ENCODE measurements at regions not wholly inside any gene's neighbourhood (a gene's known extent, or its start where the extent isn't known, plus 50 kb on each side); places are given as distances from the start of the nearest gene placed in this dataset.

DNA sequence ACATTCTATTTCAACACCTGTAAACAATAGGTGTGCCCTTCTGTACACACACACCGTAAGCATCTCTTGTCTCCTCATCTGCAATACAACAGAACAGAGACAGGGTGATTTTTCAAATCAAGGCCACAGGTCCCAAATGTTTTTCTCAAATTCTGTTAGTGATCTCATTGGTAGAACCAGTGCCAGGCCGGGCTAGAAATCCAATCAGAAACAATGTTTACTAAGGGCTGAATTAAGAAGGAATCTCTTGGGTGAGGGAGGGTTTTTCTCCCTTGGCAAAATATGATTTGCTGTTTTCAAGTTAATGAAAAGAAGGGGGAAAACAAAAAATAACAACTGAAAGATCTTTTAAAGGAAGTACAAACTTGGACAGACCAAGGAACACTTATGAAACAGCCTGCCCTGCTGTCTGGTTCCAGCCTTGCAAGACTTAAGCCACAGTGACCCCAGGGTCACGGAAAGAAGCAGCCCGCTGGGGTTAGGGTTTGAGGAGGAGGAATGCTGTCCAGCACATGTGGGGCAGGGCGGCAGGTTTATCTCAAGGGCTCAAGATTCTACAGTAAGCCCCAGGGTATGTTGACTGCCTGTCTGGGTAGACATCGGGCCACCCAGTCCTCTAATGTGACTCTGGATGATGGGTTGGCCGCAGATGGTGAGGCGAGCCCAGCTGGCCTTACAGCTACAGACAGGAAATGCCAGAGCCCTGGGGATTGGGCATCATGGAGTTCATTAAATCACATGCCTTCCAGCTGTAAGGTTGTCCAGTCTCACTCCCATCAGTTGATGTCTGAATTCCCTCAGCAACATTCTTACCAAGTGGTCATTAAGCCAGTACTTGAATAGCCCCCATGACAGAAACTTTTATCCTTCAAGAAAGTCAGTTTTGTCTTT lies 73.3 kb upstream of the SLC44A3 start:
- TF ChIP-seq, protein P1, sequence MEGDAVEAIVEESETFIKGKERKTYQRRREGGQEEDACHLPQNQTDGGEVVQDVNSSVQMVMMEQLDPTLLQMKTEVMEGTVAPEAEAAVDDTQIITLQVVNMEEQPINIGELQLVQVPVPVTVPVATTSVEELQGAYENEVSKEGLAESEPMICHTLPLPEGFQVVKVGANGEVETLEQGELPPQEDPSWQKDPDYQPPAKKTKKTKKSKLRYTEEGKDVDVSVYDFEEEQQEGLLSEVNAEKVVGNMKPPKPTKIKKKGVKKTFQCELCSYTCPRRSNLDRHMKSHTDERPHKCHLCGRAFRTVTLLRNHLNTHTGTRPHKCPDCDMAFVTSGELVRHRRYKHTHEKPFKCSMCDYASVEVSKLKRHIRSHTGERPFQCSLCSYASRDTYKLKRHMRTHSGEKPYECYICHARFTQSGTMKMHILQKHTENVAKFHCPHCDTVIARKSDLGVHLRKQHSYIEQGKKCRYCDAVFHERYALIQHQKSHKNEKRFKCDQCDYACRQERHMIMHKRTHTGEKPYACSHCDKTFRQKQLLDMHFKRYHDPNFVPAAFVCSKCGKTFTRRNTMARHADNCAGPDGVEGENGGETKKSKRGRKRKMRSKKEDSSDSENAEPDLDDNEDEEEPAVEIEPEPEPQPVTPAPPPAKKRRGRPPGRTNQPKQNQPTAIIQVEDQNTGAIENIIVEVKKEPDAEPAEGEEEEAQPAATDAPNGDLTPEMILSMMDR (IDR thresholded peaks at IDR 0.05), result no peak
- no peak for TF ChIP-seq POLR2A (IDR thresholded peaks at IDR 0.05)
- Histone ChIP-seq H3K27me3 (no peaks in the 10 kb centered on the region), H3K9me3 (no peaks in the 10 kb centered on the region), H3K4me3 (no peak overlapping the region), H3K36me3 (ENCODE audit: low read depth, missing control alignments) (no peaks in the 10 kb centered on the region), H3K4me1 (peaks cover 3% of the 10 kb centered on the region), H3K27ac (peak overlapping the region; percentile 42 to 71)
- WGBS, 2 donors, result 55 to 61% methylated on average over 7 to 8 of the region's 8 CpGs
- intact Hi-C loops (cut with DNase I; ENCODE audit: low total_unique reads), result no loop called here
- DNase-seq, result peak; percentile 55

- DNase-seq, result no peak
- Histone ChIP-seq H3K4me3 (no peak overlapping the region), H3K36me3 (ENCODE audit: low read depth, missing control alignments) (no peaks in the 10 kb centered on the region), H3K4me1 (peaks cover 3% of the 10 kb centered on the region), H3K9me3 (no peaks in the 10 kb centered on the region), H3K27ac (no peak overlapping the region), H3K27me3 (no peaks in the 10 kb centered on the region)
- TF ChIP-seq, protein P1 (IDR thresholded peaks at IDR 0.05), result no peak
- no peak for TF ChIP-seq POLR2A (IDR thresholded peaks at IDR 0.05)
- intact Hi-C loops (cut with DNase I; ENCODE audit: low total_unique reads), result no loop called here
Observed at GRCh38 chr1:94745742-94746141, 74.4 kb upstream of the SLC44A3 start.

- intact Hi-C loops (cut with DNase I; ENCODE audit: low total_unique reads), result no loop called here
- Histone ChIP-seq H3K27ac (peak overlapping the region; percentile 3 to 78), H3K36me3 (ENCODE audit: low read depth, missing control alignments) (no peaks in the 10 kb centered on the region), H3K4me1 (peaks cover 3% of the 10 kb centered on the region), H3K27me3 (no peaks in the 10 kb centered on the region), H3K9me3 (no peaks in the 10 kb centered on the region), H3K4me3 (no peak overlapping the region)
- peak; percentile 27 for DNase-seq
- WGBS, 2 donors, result 31% methylated on average over 1 of the region's 1 CpG
- no peak for TF ChIP-seq POLR2A (IDR thresholded peaks at IDR 0.05)
- TF ChIP-seq, protein P1 (IDR thresholded peaks at IDR 0.05), result no peak
Observed at GRCh38 chr1:94743862-94744261, 76.3 kb upstream of the SLC44A3 start.

DNA sequence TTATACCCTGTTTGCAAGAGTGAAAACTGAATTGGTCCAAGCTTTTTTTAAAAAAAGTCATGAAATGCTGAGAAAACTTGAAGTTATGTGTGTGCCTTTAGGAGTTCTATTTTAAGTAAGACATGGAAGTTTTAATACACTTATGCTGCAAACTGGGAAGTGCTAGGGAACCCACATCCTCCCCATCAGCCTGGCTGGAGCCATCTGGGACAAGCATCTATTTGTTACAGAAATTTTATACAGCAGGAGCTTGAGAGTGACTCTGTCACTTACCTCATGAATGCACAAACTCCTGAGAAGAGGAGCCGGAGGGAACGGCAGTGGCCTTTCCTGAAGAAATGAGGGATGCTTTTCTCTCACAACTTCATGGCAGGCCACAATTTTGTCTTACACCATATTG lies 78.2 kb upstream of the SLC44A3 start:
- no peaks in the 10 kb centered on the region for H3K36me3 ChIP-seq (ENCODE audit: low read depth, missing control alignments)
- 95 to 100% methylated on average over 2 of the region's 2 CpGs for WGBS, 2 donors
- intact Hi-C loops (cut with DNase I; ENCODE audit: low total_unique reads), result no loop called here
- DNase-seq, result no peak
- no peaks in the 10 kb centered on the region for H3K9me3 ChIP-seq
- H3K27ac ChIP-seq, result no peak overlapping the region
- H3K4me3 ChIP-seq, result no peak overlapping the region
- no peak for TF ChIP-seq POLR2A (IDR thresholded peaks at IDR 0.05)
- TF ChIP-seq, protein P1 (IDR thresholded peaks at IDR 0.05), result no peak
- peaks cover 8% of the 10 kb centered on the region for H3K4me1 ChIP-seq
- no peaks in the 10 kb centered on the region for H3K27me3 ChIP-seq

GRCh38 chr1:94741510-94741909 lies 78.6 kb upstream of the SLC44A3 start:
- no peak overlapping the region for H3K27ac ChIP-seq
- peaks cover 7% of the 10 kb centered on the region for H3K4me1 ChIP-seq
- H3K4me3 ChIP-seq, result no peak overlapping the region
- intact Hi-C loops (cut with DNase I; ENCODE audit: low total_unique reads), result no loop called here
- no peaks in the 10 kb centered on the region for H3K27me3 ChIP-seq
- WGBS, 2 donors, result 40 to 48% methylated on average over 2 of the region's 2 CpGs
- TF ChIP-seq POLR2A (IDR thresholded peaks at IDR 0.05), result no peak
- TF ChIP-seq, protein P1 (IDR thresholded peaks at IDR 0.05), result no peak
- DNase-seq, result no peak
- no peaks in the 10 kb centered on the region for H3K36me3 ChIP-seq (ENCODE audit: low read depth, missing control alignments)
- no peaks in the 10 kb centered on the region for H3K9me3 ChIP-seq

All from testis (tissue), 2 donors.